Fibroblast of lung (primary cell): ENCODE measurements at regions not wholly inside any gene's neighbourhood (a gene's known extent, or its start where the extent isn't known, plus 50 kb on each side); places are given as distances from the start of the nearest gene placed in this dataset.

ENCODE experiments used
- CTCF ChIP-seq, 2 donors: IDR thresholded peaks in 1 of 2; conservative IDR thresholded peaks in 1 of 2; 1 replicate in 1 of 2; 2 replicates in 1 of 2; pipeline ENCODE4 v1.5.1; 2011 to 2012; ENCODE audit warnings: low read length in 2 of 2, control low read depth in 1 of 2, inconsistent platforms in 1 of 2, low read depth in 1 of 2, mild to moderate bottlenecking in 1 of 2
- EZH2 ChIP-seq: IDR thresholded peaks from 2 replicates; pipeline ENCODE4 v1.5.1; 2012; ENCODE audit warnings: low read length, control low read depth, mild to moderate bottlenecking; ENCODE audit errors: missing control alignments

- TF ChIP-seq CTCF (conservative IDR thresholded peaks at IDR 0.05 in 1 of 2, IDR thresholded peaks at IDR 0.05 in 1 of 2; ENCODE audit: low read depth in 1 of 2, low read length in 2 of 2) (no peak), EZH2 (no peak)
Observed at GRCh38 chr11:97890466-97890865, 1130.3 kb upstream of the CNTN5 start.
